ENCODE measurements at regions not wholly inside any gene's neighbourhood (a gene's known extent, or its start where the extent isn't known, plus 50 kb on each side); places are given as distances from the start of the nearest gene placed in this dataset.

DNA sequence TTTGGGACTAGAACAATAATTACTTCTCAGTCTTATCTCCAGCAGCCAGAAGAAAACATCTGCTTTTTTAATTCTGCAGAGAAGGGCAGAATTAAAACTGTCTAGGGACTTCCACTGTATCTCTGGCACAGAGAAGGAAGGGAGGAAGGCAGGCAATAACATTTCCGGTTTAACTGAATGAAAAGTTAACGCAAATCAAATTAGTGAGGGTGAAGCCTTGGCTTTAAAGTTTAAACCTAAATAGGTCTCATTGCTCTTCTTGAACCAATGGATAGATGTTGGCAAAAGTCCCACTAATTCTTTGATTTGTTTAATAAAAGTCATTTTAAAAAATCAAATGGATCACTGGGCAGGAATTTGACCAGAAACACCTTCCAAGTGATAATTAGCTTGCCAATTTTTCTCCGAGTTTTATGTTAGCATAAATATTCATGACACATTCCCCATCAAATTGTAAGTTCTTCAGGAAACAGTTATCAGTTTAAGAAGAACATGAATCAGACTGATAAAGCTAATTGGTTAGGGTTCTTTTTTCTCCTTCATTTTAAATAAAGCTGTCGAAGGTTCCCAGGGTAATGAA is 181.9 kb downstream of the SLC15A5 start:
- no TSS peak for BruUV-seq (replicated peaks)
- POLR2A ChIA-PET (ENCODE audit: unreplicated experiment): interaction anchor here (0.6 to 0.7 kb wide), 2 partner anchors 106 to 117 kb away, joined by 3 to 5 read pairs; no protein-coding TSS in a partner anchor
- Histone ChIP-seq H2AFZ (no peak overlapping the region), H3K27ac (no peak overlapping the region), H3K9me3 (ENCODE audit: insufficient read depth, low read depth) (no peaks in the 10 kb centered on the region), H3K36me3 (ENCODE audit: low read depth) (no peaks in the 10 kb centered on the region), H3K79me2 (ENCODE audit: low read depth) (no peaks in the 10 kb centered on the region), H3K9me2 (ENCODE audit: insufficient read depth) (no peaks in the 10 kb centered on the region), H3K27me3 (ENCODE audit: insufficient read depth, low read depth) (no peaks in the 10 kb centered on the region), H3F3A (ENCODE audit: insufficient read depth, low read depth) (no peaks in the 10 kb centered on the region), H3K4me3 (no peak overlapping the region), H3K4me1 (replicated peaks; ENCODE audit: insufficient read depth) (no peaks in the 10 kb centered on the region), H4K20me1 (ENCODE audit: insufficient read depth) (no peaks in the 10 kb centered on the region), H3K4me2 (no peak overlapping the region)
- CTCF ChIA-PET: no interaction called here
- intact Hi-C loops (cut with micrococcal nuclease; ENCODE audit: unreplicated experiment): no loop called here
- TF ChIP-seq, protein P1, sequence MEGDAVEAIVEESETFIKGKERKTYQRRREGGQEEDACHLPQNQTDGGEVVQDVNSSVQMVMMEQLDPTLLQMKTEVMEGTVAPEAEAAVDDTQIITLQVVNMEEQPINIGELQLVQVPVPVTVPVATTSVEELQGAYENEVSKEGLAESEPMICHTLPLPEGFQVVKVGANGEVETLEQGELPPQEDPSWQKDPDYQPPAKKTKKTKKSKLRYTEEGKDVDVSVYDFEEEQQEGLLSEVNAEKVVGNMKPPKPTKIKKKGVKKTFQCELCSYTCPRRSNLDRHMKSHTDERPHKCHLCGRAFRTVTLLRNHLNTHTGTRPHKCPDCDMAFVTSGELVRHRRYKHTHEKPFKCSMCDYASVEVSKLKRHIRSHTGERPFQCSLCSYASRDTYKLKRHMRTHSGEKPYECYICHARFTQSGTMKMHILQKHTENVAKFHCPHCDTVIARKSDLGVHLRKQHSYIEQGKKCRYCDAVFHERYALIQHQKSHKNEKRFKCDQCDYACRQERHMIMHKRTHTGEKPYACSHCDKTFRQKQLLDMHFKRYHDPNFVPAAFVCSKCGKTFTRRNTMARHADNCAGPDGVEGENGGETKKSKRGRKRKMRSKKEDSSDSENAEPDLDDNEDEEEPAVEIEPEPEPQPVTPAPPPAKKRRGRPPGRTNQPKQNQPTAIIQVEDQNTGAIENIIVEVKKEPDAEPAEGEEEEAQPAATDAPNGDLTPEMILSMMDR (conservative IDR thresholded peaks at IDR 0.05): no peak
- TF ChIP-seq EZH2 (IDR thresholded peaks at IDR 0.05; ENCODE audit: low read depth): no peak
- no peak for DNase-seq

DNA sequence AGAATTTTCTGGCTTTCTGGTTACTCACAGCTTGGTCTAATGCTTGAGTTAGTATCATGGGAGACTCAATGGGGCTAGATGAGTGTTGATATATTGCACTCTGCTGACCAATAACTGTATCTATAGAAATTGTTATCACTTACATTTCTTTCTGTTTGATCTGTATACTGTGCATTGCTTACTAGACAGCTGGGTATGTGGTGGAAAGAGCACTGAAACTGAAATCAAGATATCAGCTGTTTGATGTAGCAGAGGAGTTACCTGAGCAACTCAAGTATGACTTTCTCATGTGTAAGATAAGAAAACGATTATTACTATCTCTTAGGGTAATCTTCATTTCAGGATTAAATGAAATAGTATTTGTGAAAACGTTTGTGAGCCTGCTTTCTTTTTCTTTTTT is 183.0 kb downstream of the SLC15A5 start:
- intact Hi-C loops (cut with micrococcal nuclease; ENCODE audit: unreplicated experiment): no loop called here
- POLR2A ChIA-PET (ENCODE audit: unreplicated experiment): no interaction called here
- no TSS peak for BruUV-seq (replicated peaks)

DNA sequence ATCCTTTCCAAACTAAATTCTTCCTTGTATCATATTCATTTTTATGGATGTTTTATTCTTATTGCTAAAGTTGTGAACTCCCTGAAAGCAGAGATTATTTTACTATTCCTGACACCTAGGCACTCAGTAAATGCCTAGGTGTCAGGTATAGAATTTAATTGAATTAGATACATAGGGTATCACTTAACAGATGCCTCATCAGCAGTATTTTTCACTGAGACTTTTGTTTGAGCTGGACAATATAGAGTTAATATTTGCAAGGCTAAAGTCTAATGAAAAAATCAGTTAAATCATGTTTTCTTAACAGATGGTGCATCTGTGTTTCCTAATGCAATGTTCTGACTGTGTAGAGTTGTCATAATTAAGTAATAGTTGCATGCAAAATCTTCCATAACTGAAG is 182.7 kb downstream of the DERA start:
- Histone ChIP-seq H3K9me3 (ENCODE audit: insufficient read depth, low read depth) (no peaks in the 10 kb centered on the region), H3K27me3 (ENCODE audit: insufficient read depth, low read depth) (no peaks in the 10 kb centered on the region), H3F3A (ENCODE audit: insufficient read depth, low read depth) (no peaks in the 10 kb centered on the region), H2AFZ (no peak overlapping the region), H3K4me3 (no peak overlapping the region), H4K20me1 (ENCODE audit: insufficient read depth) (no peaks in the 10 kb centered on the region), H3K9me2 (ENCODE audit: insufficient read depth) (no peaks in the 10 kb centered on the region), H3K36me3 (ENCODE audit: low read depth) (no peaks in the 10 kb centered on the region), H3K27ac (no peak overlapping the region), H3K4me1 (replicated peaks; ENCODE audit: insufficient read depth) (no peaks in the 10 kb centered on the region), H3K79me2 (ENCODE audit: low read depth) (no peaks in the 10 kb centered on the region), H3K4me2 (no peak overlapping the region)
- no TSS peak for BruUV-seq (replicated peaks)
- intact Hi-C loops (cut with micrococcal nuclease; ENCODE audit: unreplicated experiment): no loop called here
- DNase-seq: no peak
- POLR2A ChIA-PET (ENCODE audit: unreplicated experiment): no interaction called here
- TF ChIP-seq, protein P1 (conservative IDR thresholded peaks at IDR 0.05): no peak
- TF ChIP-seq EZH2 (IDR thresholded peaks at IDR 0.05; ENCODE audit: low read depth): no peak
- CTCF ChIA-PET: no interaction called here

More for the DNA sequence above, 183.0 kb downstream of the SLC15A5 start:
- H3K79me2 ChIP-seq (ENCODE audit: low read depth): no peaks in the 10 kb centered on the region
- no peaks in the 10 kb centered on the region for H3K9me2 ChIP-seq (ENCODE audit: insufficient read depth)
- no peak overlapping the region for H3K4me3 ChIP-seq
- no peaks in the 10 kb centered on the region for H3K9me3 ChIP-seq (ENCODE audit: insufficient read depth, low read depth)
- H3K27ac ChIP-seq: no peak overlapping the region
- no peak overlapping the region for H2AFZ ChIP-seq
- DNase-seq: no peak
- no peaks in the 10 kb centered on the region for H3F3A ChIP-seq (ENCODE audit: insufficient read depth, low read depth)
- TF ChIP-seq, protein P1 (conservative IDR thresholded peaks at IDR 0.05): no peak
- no peak for TF ChIP-seq EZH2 (IDR thresholded peaks at IDR 0.05; ENCODE audit: low read depth)
- no peaks in the 10 kb centered on the region for H4K20me1 ChIP-seq (ENCODE audit: insufficient read depth)
- CTCF ChIA-PET: no interaction called here
- H3K4me1 ChIP-seq (replicated peaks; ENCODE audit: insufficient read depth): no peaks in the 10 kb centered on the region
- H3K4me2 ChIP-seq: no peak overlapping the region
- no peaks in the 10 kb centered on the region for H3K27me3 ChIP-seq (ENCODE audit: insufficient read depth, low read depth)
- H3K36me3 ChIP-seq (ENCODE audit: low read depth): no peaks in the 10 kb centered on the region

Data from PC-9 (cell line).